Activated T-cell treated with anti-CD3 and anti-CD28 coated beads for 4 hours (primary cell): ENCODE measurements at regions not wholly inside any gene's neighbourhood (a gene's known extent, or its start where the extent isn't known, plus 50 kb on each side); places are given as distances from the start of the nearest gene placed in this dataset.
"Not testable (repeated sequence)": the region's sequence is repeated elsewhere in the genome, so short reads cannot be mapped to it uniquely, and the experiment has no call there.

Source experiments
- DNase-seq: peaks from one replicate; pipeline ENCODE4 v3.0.0-alpha.2; 2020

- DNase-seq: no peak
Measured at GRCh38 chr3:107212618-107213017, 164.6 kb upstream of the CCDC54 start.

GRCh38 chr3:107213044-107213669 is 164.1 kb upstream of the CCDC54 start:
- DNase-seq: no peak

- no peak for DNase-seq
Measured at GRCh38 chr3:107216229-107216628, 161.0 kb upstream of the CCDC54 start.

GRCh38 chr3:107216711-107217110 is 160.5 kb upstream of the CCDC54 start:
- DNase-seq: no peak

GRCh38 chr3:107217172-107217571 is 160.1 kb upstream of the CCDC54 start:
- DNase-seq: no peak

GRCh38 chr3:107218864-107219269 is 158.4 kb upstream of the CCDC54 start:
- DNase-seq: no peak

GRCh38 chr3:107220538-107220937 is 156.7 kb upstream of the CCDC54 start:
- DNase-seq: no peak

GRCh38 chr3:107221856-107222255 is 155.4 kb upstream of the CCDC54 start:
- no peak for DNase-seq

GRCh38 chr3:107222907-107223306 is 154.3 kb upstream of the CCDC54 start:
- no peak for DNase-seq

- no peak for DNase-seq
Measured at GRCh38 chr3:107224026-107224596, 153.1 kb upstream of the CCDC54 start.

- DNase-seq: no peak
Measured at GRCh38 chr3:107227091-107227490, 150.1 kb upstream of the CCDC54 start.

- DNase-seq: not testable (repeated sequence)
Measured at GRCh38 chr3:107233877-107234276, 143.4 kb upstream of the CCDC54 start.

- no peak for DNase-seq
Measured at GRCh38 chr3:107235193-107235927, 141.9 kb upstream of the CCDC54 start.

- peak; percentile 40 for DNase-seq
Measured at GRCh38 chr3:107235928-107236315, 141.3 kb upstream of the CCDC54 start.

- DNase-seq: no peak
Measured at GRCh38 chr3:107236655-107237337, 140.4 kb upstream of the CCDC54 start.

- DNase-seq: no peak
Measured at GRCh38 chr3:107238787-107239186, 138.5 kb upstream of the CCDC54 start.

- no peak for DNase-seq
Measured at GRCh38 chr3:107239703-107240102, 137.5 kb upstream of the CCDC54 start.

GRCh38 chr3:107240183-107241091 is 136.8 kb upstream of the CCDC54 start:
- peak; percentile 51 for DNase-seq

- no peak for DNase-seq
Measured at GRCh38 chr3:107241217-107241616, 136.0 kb upstream of the CCDC54 start.

- DNase-seq: no peak
Measured at GRCh38 chr3:107242579-107242978, 134.7 kb upstream of the CCDC54 start.

- DNase-seq: no peak
Measured at GRCh38 chr3:107247116-107247515, 130.1 kb upstream of the CCDC54 start.

- no peak for DNase-seq
Measured at GRCh38 chr3:107249132-107249531, 128.1 kb upstream of the CCDC54 start.

- DNase-seq: no peak
Measured at GRCh38 chr3:107250221-107250620, 127.0 kb upstream of the CCDC54 start.
